ENCODE measurements at regions not wholly inside any gene's neighbourhood (a gene's known extent, or its start where the extent isn't known, plus 50 kb on each side); places are given as distances from the start of the nearest gene placed in this dataset.

- TF ChIP-seq CTCF (IDR thresholded peaks at IDR 0.05; ENCODE audit: low read length) (no peak), EZH2 (IDR thresholded peaks at IDR 0.05; ENCODE audit: borderline replicate concordance, low read length) (no peak)
Measured at GRCh38 chr1:42006836-42007235, 88.1 kb upstream of the HIVEP3 start.
